Transverse colon (tissue), 4 donors: ENCODE measurements at regions not wholly inside any gene's neighbourhood (a gene's known extent, or its start where the extent isn't known, plus 50 kb on each side); places are given as distances from the start of the nearest gene placed in this dataset.

ENCODE experiments used
- EP300 ChIP-seq: sonication (generic); formaldehyde crosslinking; IDR thresholded peaks from one replicate; pipeline ENCODE4 v1.6.1; 2017; ENCODE audit warnings: antibody characterized with exemption, low read depth
- POLR2A ChIP-seq: fragments of 450-650 bp; IDR thresholded peaks from one replicate; pipeline ENCODE4 v1.6.1; 2016; ENCODE audit warnings: antibody characterized with exemption, mild to moderate bottlenecking, moderate library complexity
- POLR2AphosphoS5 ChIP-seq, 3 donors: sonication (generic); formaldehyde crosslinking; IDR thresholded peaks; one replicate each; pipeline ENCODE4 v1.6.1; 2016; ENCODE audit warnings: antibody characterized with exemption in 3 of 3
- TF ChIP-seq, protein P1 (sequence below), 5 experiments: fragments of 200-600 bp in 3 of 5; fragments of 450-650 bp in 2 of 5; sonication (generic) in 3 of 5; IDR thresholded peaks; 1 replicate in 2 of 5; 2 replicates in 3 of 5; pipeline ENCODE4 v1.5.1; 2016 to 2017; ENCODE audit warnings: antibody characterized with exemption in 5 of 5, inconsistent platforms in 3 of 5, mild to moderate bottlenecking in 2 of 5, moderate library complexity in 1 of 5

DNA sequence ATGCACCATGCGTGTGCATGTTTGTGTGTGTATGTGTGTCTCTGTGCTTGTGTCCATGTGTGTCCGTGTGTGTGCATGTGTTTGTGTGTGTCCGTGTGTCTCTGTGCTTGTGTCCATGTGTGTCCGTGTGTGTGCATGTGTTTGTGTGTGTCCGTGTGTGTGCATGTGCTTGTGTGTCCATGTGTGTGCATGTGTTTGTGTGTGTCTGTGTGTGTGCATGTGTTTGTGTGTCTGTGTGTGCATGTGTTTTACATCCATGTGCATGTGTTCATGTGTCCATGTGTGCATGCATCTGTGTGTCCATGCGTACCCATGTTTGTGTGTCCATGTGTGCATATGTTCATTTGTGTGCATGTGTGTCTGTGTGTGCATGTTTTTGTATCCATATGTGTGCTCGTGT, 100.5 kb downstream of the LBH start:
- TF ChIP-seq, protein P1, sequence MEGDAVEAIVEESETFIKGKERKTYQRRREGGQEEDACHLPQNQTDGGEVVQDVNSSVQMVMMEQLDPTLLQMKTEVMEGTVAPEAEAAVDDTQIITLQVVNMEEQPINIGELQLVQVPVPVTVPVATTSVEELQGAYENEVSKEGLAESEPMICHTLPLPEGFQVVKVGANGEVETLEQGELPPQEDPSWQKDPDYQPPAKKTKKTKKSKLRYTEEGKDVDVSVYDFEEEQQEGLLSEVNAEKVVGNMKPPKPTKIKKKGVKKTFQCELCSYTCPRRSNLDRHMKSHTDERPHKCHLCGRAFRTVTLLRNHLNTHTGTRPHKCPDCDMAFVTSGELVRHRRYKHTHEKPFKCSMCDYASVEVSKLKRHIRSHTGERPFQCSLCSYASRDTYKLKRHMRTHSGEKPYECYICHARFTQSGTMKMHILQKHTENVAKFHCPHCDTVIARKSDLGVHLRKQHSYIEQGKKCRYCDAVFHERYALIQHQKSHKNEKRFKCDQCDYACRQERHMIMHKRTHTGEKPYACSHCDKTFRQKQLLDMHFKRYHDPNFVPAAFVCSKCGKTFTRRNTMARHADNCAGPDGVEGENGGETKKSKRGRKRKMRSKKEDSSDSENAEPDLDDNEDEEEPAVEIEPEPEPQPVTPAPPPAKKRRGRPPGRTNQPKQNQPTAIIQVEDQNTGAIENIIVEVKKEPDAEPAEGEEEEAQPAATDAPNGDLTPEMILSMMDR (IDR thresholded peaks at IDR 0.05) = no peak
- TF ChIP-seq POLR2A = no peak
- no peak for TF ChIP-seq EP300
- no peak for TF ChIP-seq POLR2AphosphoS5 (IDR thresholded peaks at IDR 0.05)
